ENCODE measurements at regions not wholly inside any gene's neighbourhood (a gene's known extent, or its start where the extent isn't known, plus 50 kb on each side); places are given as distances from the start of the nearest gene placed in this dataset.
"Not testable (repeated sequence)": the region's sequence is repeated elsewhere in the genome, so short reads cannot be mapped to it uniquely, and the experiment has no call there.

DNA sequence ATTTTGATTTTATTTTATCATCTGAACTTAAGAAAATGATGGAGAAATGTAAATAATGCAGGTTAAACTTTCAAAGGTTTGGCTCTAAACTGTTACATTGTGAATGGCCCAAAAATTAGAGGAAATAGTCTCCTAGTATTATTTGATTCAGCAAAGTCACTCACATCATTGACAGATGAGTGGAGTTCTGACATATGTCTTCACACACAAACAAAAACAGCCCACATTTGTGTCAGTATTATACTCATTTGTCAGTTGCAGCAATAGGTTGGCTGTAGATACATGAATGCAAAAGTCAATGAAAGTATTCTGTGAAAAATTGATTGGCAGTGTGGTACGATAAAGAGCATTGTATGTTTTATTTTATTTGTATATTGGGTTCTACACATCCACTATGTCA, 108.8 kb upstream of the BMPER start:
- TF ChIP-seq, protein P1, sequence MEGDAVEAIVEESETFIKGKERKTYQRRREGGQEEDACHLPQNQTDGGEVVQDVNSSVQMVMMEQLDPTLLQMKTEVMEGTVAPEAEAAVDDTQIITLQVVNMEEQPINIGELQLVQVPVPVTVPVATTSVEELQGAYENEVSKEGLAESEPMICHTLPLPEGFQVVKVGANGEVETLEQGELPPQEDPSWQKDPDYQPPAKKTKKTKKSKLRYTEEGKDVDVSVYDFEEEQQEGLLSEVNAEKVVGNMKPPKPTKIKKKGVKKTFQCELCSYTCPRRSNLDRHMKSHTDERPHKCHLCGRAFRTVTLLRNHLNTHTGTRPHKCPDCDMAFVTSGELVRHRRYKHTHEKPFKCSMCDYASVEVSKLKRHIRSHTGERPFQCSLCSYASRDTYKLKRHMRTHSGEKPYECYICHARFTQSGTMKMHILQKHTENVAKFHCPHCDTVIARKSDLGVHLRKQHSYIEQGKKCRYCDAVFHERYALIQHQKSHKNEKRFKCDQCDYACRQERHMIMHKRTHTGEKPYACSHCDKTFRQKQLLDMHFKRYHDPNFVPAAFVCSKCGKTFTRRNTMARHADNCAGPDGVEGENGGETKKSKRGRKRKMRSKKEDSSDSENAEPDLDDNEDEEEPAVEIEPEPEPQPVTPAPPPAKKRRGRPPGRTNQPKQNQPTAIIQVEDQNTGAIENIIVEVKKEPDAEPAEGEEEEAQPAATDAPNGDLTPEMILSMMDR (IDR thresholded peaks at IDR 0.05), result no peak
- intact Hi-C loops (cut with DNase I), result no loop called here
- Histone ChIP-seq H3K4me1 (no peaks in the 10 kb centered on the region), H3K4me3 (no peak overlapping the region), H3K27ac (no peak overlapping the region), H3K9me3 (no peaks in the 10 kb centered on the region), H3K36me3 (no peaks in the 10 kb centered on the region), H3K27me3 (no peaks in the 10 kb centered on the region)
- DNase-seq (ENCODE audit: low spot score in 2 of 2), result no peak

- H3K27ac ChIP-seq; DNase-seq (ENCODE audit: low spot score in 2 of 2); H3K27me3 ChIP-seq; intact Hi-C loops (cut with DNase I); H3K9me3 ChIP-seq; H3K4me1 ChIP-seq; H3K36me3 ChIP-seq; H3K4me3 ChIP-seq: not testable (repeated sequence)
Observed at GRCh38 chr7:33797512-33797911, 107.8 kb upstream of the BMPER start.

DNA sequence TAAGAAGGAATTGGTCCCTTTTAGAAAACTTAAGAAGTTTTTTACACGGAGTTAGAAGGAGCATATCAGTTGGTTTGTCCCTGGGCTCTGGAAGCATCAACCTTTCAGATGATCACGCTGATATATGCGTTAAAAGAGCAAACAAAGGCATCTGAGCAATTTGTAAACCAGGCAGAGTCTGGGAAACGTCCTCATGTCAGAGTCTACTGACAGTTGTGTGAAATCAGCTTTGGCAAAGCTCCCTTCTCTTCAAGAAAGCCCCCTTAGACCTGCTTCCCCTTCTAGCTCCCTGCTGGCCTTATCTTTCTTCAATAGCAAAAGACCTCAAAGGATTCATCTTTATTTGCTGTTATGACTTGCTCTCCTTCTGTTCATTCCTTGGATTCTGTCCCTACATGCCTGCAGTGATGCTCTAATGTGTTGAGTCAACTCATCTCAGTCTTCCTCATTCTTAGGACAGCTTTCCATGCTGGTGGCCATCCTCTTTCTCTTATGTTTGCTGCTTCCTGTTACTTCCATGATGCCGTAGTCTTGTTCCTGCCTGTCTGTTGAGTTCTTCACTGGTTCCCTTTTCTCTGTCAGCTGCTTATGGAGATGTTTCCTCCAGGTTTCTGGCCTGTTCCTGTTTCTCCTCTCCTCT, 106.5 kb upstream of the BMPER start:
- no peak for DNase-seq (ENCODE audit: low spot score in 2 of 2)
- intact Hi-C loops (cut with DNase I), result no loop called here
- Histone ChIP-seq H3K4me1 (no peaks in the 10 kb centered on the region), H3K27ac (no peak overlapping the region), H3K9me3 (no peaks in the 10 kb centered on the region), H3K36me3 (no peaks in the 10 kb centered on the region), H3K4me3 (no peak overlapping the region), H3K27me3 (no peaks in the 10 kb centered on the region)
- TF ChIP-seq, protein P1 (IDR thresholded peaks at IDR 0.05), result no peak

DNA sequence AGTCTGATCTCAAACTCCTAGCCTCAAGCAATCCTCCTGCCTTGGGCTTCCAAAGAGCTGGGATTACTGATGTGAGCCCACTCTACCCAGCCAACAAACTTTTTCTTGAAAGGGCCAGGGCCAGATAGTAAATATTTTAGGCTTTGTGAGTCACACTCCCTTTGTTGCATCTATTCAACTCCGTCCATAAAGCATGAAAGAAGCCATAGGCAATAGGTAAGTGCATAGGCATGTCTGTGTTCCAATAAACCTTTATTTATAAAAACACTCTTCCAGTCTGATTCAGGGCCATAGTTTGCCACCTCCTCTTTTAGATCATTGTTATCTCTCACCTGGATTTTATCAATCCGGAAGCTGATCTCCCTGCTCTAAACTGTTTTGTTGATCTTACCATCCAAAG, 105.6 kb upstream of the BMPER start:
- intact Hi-C loops (cut with DNase I), result no loop called here
- H3K27me3 ChIP-seq, result no peaks in the 10 kb centered on the region
- H3K27ac ChIP-seq, result no peak overlapping the region

GRCh38 chr7:33802600-33802999, 102.7 kb upstream of the BMPER start:
- H3K9me3 ChIP-seq, result no peaks in the 10 kb centered on the region
- intact Hi-C loops (cut with DNase I), result no loop called here
- no peak overlapping the region for H3K4me3 ChIP-seq
- TF ChIP-seq, protein P1 (IDR thresholded peaks at IDR 0.05), result no peak
- H3K27ac ChIP-seq, result no peak overlapping the region
- H3K27me3 ChIP-seq, result no peaks in the 10 kb centered on the region
- no peaks in the 10 kb centered on the region for H3K36me3 ChIP-seq
- H3K4me1 ChIP-seq, result peaks cover 0 to 10% of the 10 kb centered on the region in 2 donors
- no peak for DNase-seq (ENCODE audit: low spot score in 2 of 2)

More for the DNA sequence above, 105.6 kb upstream of the BMPER start:
- no peak for DNase-seq (ENCODE audit: low spot score in 2 of 2)
- TF ChIP-seq, protein P1 (IDR thresholded peaks at IDR 0.05), result no peak
- H3K9me3 ChIP-seq, result no peaks in the 10 kb centered on the region
- no peaks in the 10 kb centered on the region for H3K4me1 ChIP-seq
- H3K36me3 ChIP-seq, result no peaks in the 10 kb centered on the region
- H3K4me3 ChIP-seq, result no peak overlapping the region

- no peak overlapping the region for H3K4me3 ChIP-seq
- no peaks in the 10 kb centered on the region for H3K9me3 ChIP-seq
- DNase-seq (ENCODE audit: low spot score in 2 of 2), result no peak
- no peaks in the 10 kb centered on the region for H3K27me3 ChIP-seq
- TF ChIP-seq, protein P1 (IDR thresholded peaks at IDR 0.05), result no peak
- H3K36me3 ChIP-seq, result no peaks in the 10 kb centered on the region
- intact Hi-C loops (cut with DNase I), result no loop called here
- peaks cover 0 to 16% of the 10 kb centered on the region in 2 donors for H3K4me1 ChIP-seq
- H3K27ac ChIP-seq, result no peak overlapping the region
Observed at GRCh38 chr7:33804140-33804660, 101.1 kb upstream of the BMPER start.
